ENCODE measurements at regions not wholly inside any gene's neighbourhood (a gene's known extent, or its start where the extent isn't known, plus 50 kb on each side); places are given as distances from the start of the nearest gene placed in this dataset.

GRCh38 chr3:177948716-177949425 lies 587.4 kb upstream of the KCNMB2 start:
- BruUV-seq (replicated peaks): no TSS peak
- no peaks in the 10 kb centered on the region for H3K36me3 ChIP-seq (replicated peaks in 1 of 2; ENCODE audit: control insufficient read depth in 1 of 2, insufficient read depth in 2 of 2, low read length in 2 of 2)
- H3K4me1 ChIP-seq (ENCODE audit: insufficient read depth, low read length): no peaks in the 10 kb centered on the region
- H4K20me1 ChIP-seq (ENCODE audit: insufficient read depth, low read length): no peaks in the 10 kb centered on the region
- in situ Hi-C loops (cut with HindIII; ENCODE audit: extremely low pct_ligation_motif_present, low pct_unique_long_range_greater_than_20kb) (no loop called here), intact Hi-C loops (cut with micrococcal nuclease; ENCODE audit: unreplicated experiment) (no loop called here)
- no peak overlapping the region for H3K4me2 ChIP-seq (ENCODE audit: low read depth, low read length)
- no peak overlapping the region for H3K27ac ChIP-seq (ENCODE audit: extremely low read length, insufficient read depth, low read length)
- FAIRE-seq (no peak), DNase-seq (ENCODE audit: low spot score) (no peak), ATAC-seq (no peak)
- ChIA-PET CTCF (ENCODE audit: low intra/inter-chr PET ratio, low total read pairs) (no interaction called here), POLR2A (no interaction called here)
- no peaks in the 10 kb centered on the region for H3K79me2 ChIP-seq (ENCODE audit: insufficient read depth, low read length)
- no peaks in the 10 kb centered on the region for H3K27me3 ChIP-seq (ENCODE audit: control insufficient read depth in 1 of 2, insufficient read depth in 2 of 2, low read length in 2 of 2)
- WGBS (ENCODE audit: low lambda C conversion rate): 53% methylated on average over 1 of the region's 4 CpGs
- H3K9me3 ChIP-seq (ENCODE audit: low read length): no peaks in the 10 kb centered on the region
- H2AFZ ChIP-seq (ENCODE audit: low read length): no peak overlapping the region
- no peak overlapping the region for H3K9ac ChIP-seq (ENCODE audit: insufficient read depth, low read depth, low read length)
- TF ChIP-seq MEIS1 (CRISPR knock-in tag; IDR thresholded peaks at IDR 0.05; ENCODE audit: borderline replicate concordance) (no peak), RNF2 (conservative IDR thresholded peaks at IDR 0.05; ENCODE audit: low read depth) (no peak), ZFP1 (CRISPR knock-in tag; IDR thresholded peaks at IDR 0.05) (no peak), IRF2 (CRISPR knock-in tag; IDR thresholded peaks at IDR 0.05) (no peak), GLI4 (CRISPR knock-in tag; IDR thresholded peaks at IDR 0.05; ENCODE audit: borderline replicate concordance) (no peak), KDM4B (CRISPR knock-in tag; IDR thresholded peaks at IDR 0.05) (no peak), REPIN1 (CRISPR knock-in tag; IDR thresholded peaks at IDR 0.05; ENCODE audit: borderline replicate concordance, low read depth) (no peak), ARHGAP35 (CRISPR knock-in tag; IDR thresholded peaks at IDR 0.05; ENCODE audit: borderline replicate concordance) (no peak), SRSF9 (IDR thresholded peaks at IDR 0.05; ENCODE audit: borderline replicate concordance, insufficient read depth, low read depth, low read length, poor library complexity, severe bottlenecking) (no peak), ZNF670 (CRISPR knock-in tag; IDR thresholded peaks at IDR 0.05; ENCODE audit: borderline replicate concordance) (no peak), HDAC2 (CRISPR knock-in tag; IDR thresholded peaks at IDR 0.05) (no peak)
- H3K4me3 ChIP-seq (replicated peaks in 1 of 3; ENCODE audit: insufficient read depth in 1 of 3, low read depth in 2 of 3, low read length in 3 of 3): no peak overlapping the region
